Muscle of leg (tissue), 3 donors: ENCODE measurements at regions not wholly inside any gene's neighbourhood (a gene's known extent, or its start where the extent isn't known, plus 50 kb on each side); places are given as distances from the start of the nearest gene placed in this dataset.
A peak's percentile ranks its signal among the peaks of the same experiment; 100 is the strongest.

Experiments used
- DNase-seq: peaks from one replicate; pipeline ENCODE4 v3.0.0; 2013
- H3K27ac ChIP-seq: one replicate; pipeline ENCODE4 v1.5.1; 2013; ENCODE audit warnings: mild to moderate bottlenecking, low read length, control low read depth
- H3K27me3 ChIP-seq: one replicate; pipeline ENCODE4 v1.6.1; 2013; ENCODE audit warnings: low read length; ENCODE audit not compliant: control insufficient read depth, insufficient read depth
- H3K36me3 ChIP-seq: one replicate; pipeline ENCODE4 v1.6.1; 2013; ENCODE audit warnings: low read length; ENCODE audit not compliant: control insufficient read depth, insufficient read depth
- H3K4me1 ChIP-seq: one replicate; pipeline ENCODE4 v1.6.1; 2013; ENCODE audit warnings: low read length; ENCODE audit not compliant: control insufficient read depth, insufficient read depth
- H3K4me3 ChIP-seq: one replicate; pipeline ENCODE4 v1.5.1; 2013; ENCODE audit warnings: low read length, control low read depth
- H3K9me3 ChIP-seq: replicated peaks from 2 replicates; pipeline ENCODE4 v1.6.1; 2013; ENCODE audit warnings: low read depth, low read length; ENCODE audit not compliant: control insufficient read depth
- WGBS: methylation state at CpG from one replicate; pipeline ENCODE4 v1.1.5; 2013; ENCODE audit warnings: missing lambda C conversion rate; ENCODE audit not compliant: insufficient coverage; 5-methylcytosine and 5-hydroxymethylcytosine counted together

- no CpG with 5 or more reads among the region's 3 CpGs for WGBS
- Histone ChIP-seq H3K27ac (peak overlapping the region; percentile 24), H3K4me1 (no peaks in the 10 kb centered on the region), H3K36me3 (no peaks in the 10 kb centered on the region), H3K27me3 (no peaks in the 10 kb centered on the region), H3K9me3 (no peaks in the 10 kb centered on the region), H3K4me3 (no peak overlapping the region)
- peak; percentile 95 for DNase-seq
Measured at GRCh38 chr10:24777196-24777595, 53.5 kb upstream of the ARHGAP21 start.

- H3K27me3 ChIP-seq = no peaks in the 10 kb centered on the region
- H3K4me3 ChIP-seq = no peak overlapping the region
- WGBS = no CpG with 5 or more reads among the region's 3 CpGs
- H3K4me1 ChIP-seq = no peaks in the 10 kb centered on the region
- no peak for DNase-seq
- no peaks in the 10 kb centered on the region for H3K9me3 ChIP-seq
- H3K27ac ChIP-seq = no peak overlapping the region
- H3K36me3 ChIP-seq = no peaks in the 10 kb centered on the region
Measured at GRCh38 chr10:24773939-24774589, 50.4 kb upstream of the ARHGAP21 start.
